Hepatocyte (in vitro differentiated cells): ENCODE measurements at regions not wholly inside any gene's neighbourhood (a gene's known extent, or its start where the extent isn't known, plus 50 kb on each side); places are given as distances from the start of the nearest gene placed in this dataset.

ENCODE experiments used
- DNase-seq: peaks from one replicate; pipeline ENCODE4 v3.0.0-alpha.2; 2016; ENCODE audit warnings: low spot score
- H2AFZ ChIP-seq: fragments of 200-600 bp; sonication (generic); 2 replicates; pipeline ENCODE4 v1.6.0; 2016; ENCODE audit warnings: antibody characterized with exemption, mild to moderate bottlenecking
- H3K27ac ChIP-seq: fragments of 200-600 bp; sonication (generic); 2 replicates; pipeline ENCODE4 v1.5.1; 2016; ENCODE audit warnings: mild to moderate bottlenecking
- H3K27me3 ChIP-seq: fragments of 200-600 bp; sonication (generic); 2 replicates; pipeline ENCODE4 v1.6.1; 2016
- H3K36me3 ChIP-seq: fragments of 200-600 bp; sonication (generic); replicated peaks from 2 replicates; pipeline ENCODE4 v1.5.1; 2016; ENCODE audit warnings: low read depth; ENCODE audit not compliant: insufficient read depth
- H3K4me1 ChIP-seq: fragments of 200-600 bp; sonication (generic); 2 replicates; pipeline ENCODE4 v1.5.1; 2016; ENCODE audit warnings: mild to moderate bottlenecking, moderate library complexity; ENCODE audit not compliant: insufficient read depth
- H3K4me2 ChIP-seq: fragments of 200-600 bp; sonication (generic); 2 replicates; pipeline ENCODE4 v1.6.0; 2016
- H3K4me3 ChIP-seq: fragments of 200-600 bp; sonication (generic); 2 replicates; pipeline ENCODE4 v1.5.1; 2016; ENCODE audit warnings: mild to moderate bottlenecking
- H3K79me2 ChIP-seq: fragments of 200-600 bp; sonication (generic); 2 replicates; pipeline ENCODE4 v1.6.0; 2017; ENCODE audit warnings: mild to moderate bottlenecking
- H3K9me2 ChIP-seq: fragments of 200-600 bp; sonication (generic); replicated peaks from 2 replicates; pipeline ENCODE4 v1.6.0; 2017; ENCODE audit warnings: mild to moderate bottlenecking; ENCODE audit not compliant: insufficient read depth
- H3K9me3 ChIP-seq: fragments of 200-600 bp; sonication (generic); 2 replicates; pipeline ENCODE4 v1.5.1; 2016; ENCODE audit warnings: low read depth, mild to moderate bottlenecking
- H4K20me1 ChIP-seq: fragments of 200-600 bp; sonication (generic); 2 replicates; pipeline ENCODE4 v1.6.0; 2016; ENCODE audit warnings: mild to moderate bottlenecking; ENCODE audit not compliant: insufficient read depth, poor library complexity, severe bottlenecking
- EZH2 ChIP-seq: fragments of 200-600 bp; sonication (generic); IDR thresholded peaks from 2 replicates; pipeline ENCODE4 v1.6.1; 2016; ENCODE audit warnings: antibody characterized with exemption, mild to moderate bottlenecking, borderline replicate concordance
- EZH2phosphoT487 ChIP-seq: fragments of 200-600 bp; sonication (generic); IDR thresholded peaks from one replicate; pipeline ENCODE4 v1.6.1; 2018; ENCODE audit warnings: antibody characterized with exemption, mild to moderate bottlenecking, low read depth, moderate library complexity; ENCODE audit not compliant: unreplicated experiment, severe bottlenecking
- WGBS: methylation state at CpG from one replicate; pipeline ENCODE4 v1.1.6; 2016; ENCODE audit warnings: low lambda C conversion rate; ENCODE audit errors: missing lambda C conversion rate; 5-methylcytosine and 5-hydroxymethylcytosine counted together
- TF ChIP-seq, protein P1 (sequence below): fragments of 200-600 bp; sonication (generic); IDR thresholded peaks from 2 replicates; pipeline ENCODE4 v1.5.1; 2016; ENCODE audit warnings: antibody characterized with exemption, mild to moderate bottlenecking; ENCODE audit not compliant: poor library complexity

DNA sequence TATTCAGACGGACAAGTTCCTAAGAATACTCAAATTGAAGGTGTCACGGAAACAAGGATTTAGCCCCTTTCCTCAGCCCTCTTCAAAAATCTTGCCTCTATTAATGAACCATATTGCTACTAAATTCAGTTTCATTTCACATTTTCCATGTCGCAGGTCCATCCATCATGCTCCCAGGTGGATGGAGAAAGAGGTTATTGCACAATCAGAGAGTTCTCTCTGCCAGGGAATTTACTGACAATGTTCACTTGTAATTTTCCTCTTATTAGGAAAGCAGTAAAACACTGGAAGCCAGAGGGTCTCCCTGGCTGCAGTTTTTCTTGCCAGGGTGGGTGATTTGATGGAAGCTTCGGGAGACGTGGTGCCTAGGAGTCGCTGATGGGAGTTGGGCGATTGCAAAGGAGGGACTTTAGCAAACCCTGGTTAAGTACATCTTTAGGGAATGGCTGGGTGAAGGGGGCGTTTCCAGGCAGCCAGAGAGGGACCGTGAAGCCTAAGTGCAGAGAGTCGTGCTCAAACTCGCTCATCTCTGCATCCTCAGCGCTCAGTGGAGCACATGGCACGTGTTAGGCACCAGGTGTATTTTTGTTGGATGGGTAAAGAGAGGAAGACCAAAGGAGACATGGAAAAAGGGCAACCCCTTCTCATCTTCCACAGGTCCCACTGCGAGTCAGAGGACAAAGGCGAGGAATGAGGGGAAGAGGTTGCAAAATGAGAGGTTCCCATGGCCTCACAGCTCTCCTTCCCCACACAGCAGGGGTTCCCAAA, 321.9 kb upstream of the CDH4 start:
- no peak for DNase-seq
- 78% methylated on average over 15 of the region's 15 CpGs for WGBS

DNA sequence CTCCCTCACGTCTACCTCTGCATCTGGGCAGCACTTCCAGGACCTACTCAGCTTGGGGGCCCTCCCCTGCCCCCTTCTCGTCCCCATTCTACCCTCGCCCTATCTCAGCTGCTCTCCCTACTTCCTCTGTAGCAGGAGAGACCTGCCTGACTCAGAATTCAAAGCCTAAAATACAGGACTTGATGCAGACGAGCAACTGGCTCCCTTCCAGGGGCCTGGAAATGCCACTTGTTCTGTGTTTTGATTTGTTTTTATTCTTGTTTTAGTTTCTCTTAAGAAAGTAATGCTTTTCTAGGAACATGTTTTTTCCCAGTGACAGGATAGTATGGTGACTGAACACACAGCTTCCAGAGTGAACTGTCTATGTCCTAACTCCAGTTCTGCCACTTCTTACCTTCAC, 320.4 kb upstream of the CDH4 start:
- TF ChIP-seq EZH2, result no peak
- no peak for TF ChIP-seq EZH2phosphoT487
- TF ChIP-seq, protein P1, sequence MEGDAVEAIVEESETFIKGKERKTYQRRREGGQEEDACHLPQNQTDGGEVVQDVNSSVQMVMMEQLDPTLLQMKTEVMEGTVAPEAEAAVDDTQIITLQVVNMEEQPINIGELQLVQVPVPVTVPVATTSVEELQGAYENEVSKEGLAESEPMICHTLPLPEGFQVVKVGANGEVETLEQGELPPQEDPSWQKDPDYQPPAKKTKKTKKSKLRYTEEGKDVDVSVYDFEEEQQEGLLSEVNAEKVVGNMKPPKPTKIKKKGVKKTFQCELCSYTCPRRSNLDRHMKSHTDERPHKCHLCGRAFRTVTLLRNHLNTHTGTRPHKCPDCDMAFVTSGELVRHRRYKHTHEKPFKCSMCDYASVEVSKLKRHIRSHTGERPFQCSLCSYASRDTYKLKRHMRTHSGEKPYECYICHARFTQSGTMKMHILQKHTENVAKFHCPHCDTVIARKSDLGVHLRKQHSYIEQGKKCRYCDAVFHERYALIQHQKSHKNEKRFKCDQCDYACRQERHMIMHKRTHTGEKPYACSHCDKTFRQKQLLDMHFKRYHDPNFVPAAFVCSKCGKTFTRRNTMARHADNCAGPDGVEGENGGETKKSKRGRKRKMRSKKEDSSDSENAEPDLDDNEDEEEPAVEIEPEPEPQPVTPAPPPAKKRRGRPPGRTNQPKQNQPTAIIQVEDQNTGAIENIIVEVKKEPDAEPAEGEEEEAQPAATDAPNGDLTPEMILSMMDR, result no peak
- no peaks in the 10 kb centered on the region for H3K4me1 ChIP-seq
- no peaks in the 10 kb centered on the region for H3K36me3 ChIP-seq
- H3K27ac ChIP-seq, result no peak overlapping the region
- H3K79me2 ChIP-seq, result no peaks in the 10 kb centered on the region
- H4K20me1 ChIP-seq, result no peaks in the 10 kb centered on the region
- H3K4me3 ChIP-seq, result no peak overlapping the region
- H3K9me3 ChIP-seq, result no peaks in the 10 kb centered on the region
- no peak for DNase-seq
- H3K27me3 ChIP-seq, result peaks cover 13% of the 10 kb centered on the region
- H2AFZ ChIP-seq, result no peak overlapping the region
- H3K9me2 ChIP-seq, result no peaks in the 10 kb centered on the region
- no peak overlapping the region for H3K4me2 ChIP-seq
- 68% methylated on average over 3 of the region's 4 CpGs for WGBS

More for the DNA sequence above, 321.9 kb upstream of the CDH4 start:
- Histone ChIP-seq H3K27ac (no peak overlapping the region), H2AFZ (no peak overlapping the region), H3K36me3 (no peaks in the 10 kb centered on the region), H4K20me1 (no peaks in the 10 kb centered on the region), H3K9me2 (no peaks in the 10 kb centered on the region), H3K27me3 (peaks cover 3% of the 10 kb centered on the region), H3K79me2 (no peaks in the 10 kb centered on the region), H3K9me3 (no peaks in the 10 kb centered on the region), H3K4me1 (no peaks in the 10 kb centered on the region), H3K4me3 (no peak overlapping the region), H3K4me2 (no peak overlapping the region)
- TF ChIP-seq EZH2phosphoT487 (no peak), EZH2 (no peak)
- TF ChIP-seq, protein P1, result no peak

DNA sequence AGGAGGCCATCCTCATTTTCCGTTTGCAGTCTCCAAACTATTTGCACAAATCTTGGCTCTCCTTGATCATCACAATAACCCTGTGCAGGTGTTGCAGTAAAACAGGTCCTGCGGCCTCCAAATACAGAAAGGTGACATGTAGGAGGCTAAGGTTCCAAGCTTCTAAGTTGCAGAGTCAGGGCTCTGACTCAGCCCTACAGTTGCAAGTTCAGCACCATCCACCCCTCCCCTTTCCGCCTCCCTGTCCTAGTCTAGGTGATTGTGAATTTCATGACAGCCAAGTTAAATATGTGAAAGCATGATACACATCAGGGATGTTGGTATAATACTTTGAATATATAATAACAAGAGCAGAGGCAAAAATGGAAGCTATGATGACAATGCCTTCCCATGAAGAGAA, 317.3 kb upstream of the CDH4 start:
- H3K4me1 ChIP-seq, result no peaks in the 10 kb centered on the region
- H2AFZ ChIP-seq, result no peak overlapping the region
- no peaks in the 10 kb centered on the region for H3K9me3 ChIP-seq
- H3K79me2 ChIP-seq, result no peaks in the 10 kb centered on the region
- peaks cover 13% of the 10 kb centered on the region for H3K27me3 ChIP-seq
- TF ChIP-seq EZH2, result no peak
- TF ChIP-seq EZH2phosphoT487, result no peak
- TF ChIP-seq, protein P1, result no peak
- H4K20me1 ChIP-seq, result no peaks in the 10 kb centered on the region
- H3K4me3 ChIP-seq, result no peak overlapping the region
- 80% methylated on average over 3 of the region's 3 CpGs for WGBS
- no peaks in the 10 kb centered on the region for H3K36me3 ChIP-seq
- no peak overlapping the region for H3K27ac ChIP-seq
- no peak overlapping the region for H3K4me2 ChIP-seq
- no peak for DNase-seq
- H3K9me2 ChIP-seq, result no peaks in the 10 kb centered on the region
